ENCODE measurements at regions not wholly inside any gene's neighbourhood (a gene's known extent, or its start where the extent isn't known, plus 50 kb on each side); places are given as distances from the start of the nearest gene placed in this dataset.

- intact Hi-C loops (cut with DNase I) = no loop called here
- TF ChIP-seq POLR2AphosphoS5 (IDR thresholded peaks at IDR 0.05) (no peak), POLR2A (IDR thresholded peaks at IDR 0.05) (no peak)
- TF ChIP-seq, protein P1, sequence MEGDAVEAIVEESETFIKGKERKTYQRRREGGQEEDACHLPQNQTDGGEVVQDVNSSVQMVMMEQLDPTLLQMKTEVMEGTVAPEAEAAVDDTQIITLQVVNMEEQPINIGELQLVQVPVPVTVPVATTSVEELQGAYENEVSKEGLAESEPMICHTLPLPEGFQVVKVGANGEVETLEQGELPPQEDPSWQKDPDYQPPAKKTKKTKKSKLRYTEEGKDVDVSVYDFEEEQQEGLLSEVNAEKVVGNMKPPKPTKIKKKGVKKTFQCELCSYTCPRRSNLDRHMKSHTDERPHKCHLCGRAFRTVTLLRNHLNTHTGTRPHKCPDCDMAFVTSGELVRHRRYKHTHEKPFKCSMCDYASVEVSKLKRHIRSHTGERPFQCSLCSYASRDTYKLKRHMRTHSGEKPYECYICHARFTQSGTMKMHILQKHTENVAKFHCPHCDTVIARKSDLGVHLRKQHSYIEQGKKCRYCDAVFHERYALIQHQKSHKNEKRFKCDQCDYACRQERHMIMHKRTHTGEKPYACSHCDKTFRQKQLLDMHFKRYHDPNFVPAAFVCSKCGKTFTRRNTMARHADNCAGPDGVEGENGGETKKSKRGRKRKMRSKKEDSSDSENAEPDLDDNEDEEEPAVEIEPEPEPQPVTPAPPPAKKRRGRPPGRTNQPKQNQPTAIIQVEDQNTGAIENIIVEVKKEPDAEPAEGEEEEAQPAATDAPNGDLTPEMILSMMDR (IDR thresholded peaks at IDR 0.05) = no peak
- no peaks in the 10 kb centered on the region for H3K36me3 ChIP-seq
- H3K27me3 ChIP-seq (replicated peaks; ENCODE audit: insufficient read depth) = no peaks in the 10 kb centered on the region
- H3K4me1 ChIP-seq (replicated peaks) = no peaks in the 10 kb centered on the region
- no peak for DNase-seq (ENCODE audit: low spot score)
- WGBS = 94% methylated on average over 10 of the region's 10 CpGs
- no peak overlapping the region for H3K27ac ChIP-seq
- H3K4me3 ChIP-seq = no peak overlapping the region
- H3K9me3 ChIP-seq = no peaks in the 10 kb centered on the region
These were observed 143.4 kb downstream of the PXDC1 start for GRCh38 chr6:3608159-3608558.

DNA sequence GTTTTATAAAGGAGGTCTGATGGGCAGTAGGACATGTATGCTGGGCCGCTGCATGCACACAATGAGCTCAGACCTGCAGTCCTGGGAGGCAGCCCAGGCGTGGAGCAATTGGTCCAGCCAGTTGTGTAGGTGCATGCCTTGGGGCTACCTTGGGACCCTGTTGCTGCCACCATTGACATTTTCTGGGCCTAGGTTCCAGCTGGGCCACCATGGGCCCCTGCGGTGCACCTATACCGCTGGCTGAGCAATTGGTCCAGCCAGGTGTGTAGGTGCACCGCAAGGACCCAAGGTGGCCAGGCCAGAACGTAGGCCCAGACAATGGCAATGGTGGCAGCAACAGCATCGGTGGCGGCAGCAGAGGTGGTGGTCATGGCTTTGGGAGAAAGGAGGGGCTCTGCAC is 143.9 kb downstream of the PXDC1 start:
- DNase-seq (ENCODE audit: low spot score) = no peak
- Histone ChIP-seq H3K36me3 (no peaks in the 10 kb centered on the region), H3K27me3 (replicated peaks; ENCODE audit: insufficient read depth) (no peaks in the 10 kb centered on the region), H3K4me3 (no peak overlapping the region), H3K9me3 (no peaks in the 10 kb centered on the region), H3K27ac (no peak overlapping the region), H3K4me1 (replicated peaks) (no peaks in the 10 kb centered on the region)
- TF ChIP-seq POLR2AphosphoS5 (IDR thresholded peaks at IDR 0.05) = no peak
- 99% methylated on average over 7 of the region's 8 CpGs for WGBS
- intact Hi-C loops (cut with DNase I) = no loop called here

DNA sequence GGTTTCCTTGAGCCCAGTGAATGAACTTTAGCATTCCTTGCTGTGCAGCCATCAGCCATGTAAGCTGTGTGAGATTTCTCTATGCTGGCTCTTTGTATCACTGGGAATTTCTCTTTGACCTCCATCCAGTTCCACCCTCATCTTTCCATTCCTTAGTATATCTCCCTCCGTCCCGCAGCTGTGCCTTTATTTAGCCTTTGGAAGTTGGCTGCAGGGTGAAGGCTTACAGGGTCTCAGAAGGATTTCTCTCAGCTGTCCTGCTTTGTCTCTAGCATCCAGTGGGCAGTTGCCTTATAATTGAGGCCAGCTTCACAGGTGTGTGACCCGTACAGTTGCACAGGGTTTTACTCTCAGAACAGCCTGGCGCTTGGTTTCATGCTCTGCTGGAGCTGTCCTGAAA is 144.3 kb downstream of the PXDC1 start:
- Histone ChIP-seq H3K9me3 (no peaks in the 10 kb centered on the region), H3K27me3 (replicated peaks; ENCODE audit: insufficient read depth) (no peaks in the 10 kb centered on the region), H3K4me3 (no peak overlapping the region), H3K4me1 (replicated peaks) (no peaks in the 10 kb centered on the region), H3K27ac (no peak overlapping the region), H3K36me3 (no peaks in the 10 kb centered on the region)
- TF ChIP-seq, protein P1 (IDR thresholded peaks at IDR 0.05) = no peak
- no peak for TF ChIP-seq POLR2A (IDR thresholded peaks at IDR 0.05)
- no peak for TF ChIP-seq POLR2AphosphoS5 (IDR thresholded peaks at IDR 0.05)
- DNase-seq (ENCODE audit: low spot score) = no peak
- intact Hi-C loops (cut with DNase I) = no loop called here
- WGBS = 97% methylated on average over 4 of the region's 4 CpGs

- H3K36me3 ChIP-seq = no peaks in the 10 kb centered on the region
- WGBS = 98% methylated on average over 5 of the region's 5 CpGs
- H3K4me1 ChIP-seq (replicated peaks) = no peaks in the 10 kb centered on the region
- intact Hi-C loops (cut with DNase I) = no loop called here
- TF ChIP-seq, protein P1 (IDR thresholded peaks at IDR 0.05) = no peak
- TF ChIP-seq POLR2A (IDR thresholded peaks at IDR 0.05) (no peak), POLR2AphosphoS5 (IDR thresholded peaks at IDR 0.05) (no peak)
- H3K9me3 ChIP-seq = no peaks in the 10 kb centered on the region
- H3K4me3 ChIP-seq = no peak overlapping the region
- H3K27me3 ChIP-seq (replicated peaks; ENCODE audit: insufficient read depth) = no peaks in the 10 kb centered on the region
- no peak for DNase-seq (ENCODE audit: low spot score)
- H3K27ac ChIP-seq = no peak overlapping the region
These were observed 146.7 kb upstream of the SLC22A23 start for GRCh38 chr6:3603340-3604130.

DNA sequence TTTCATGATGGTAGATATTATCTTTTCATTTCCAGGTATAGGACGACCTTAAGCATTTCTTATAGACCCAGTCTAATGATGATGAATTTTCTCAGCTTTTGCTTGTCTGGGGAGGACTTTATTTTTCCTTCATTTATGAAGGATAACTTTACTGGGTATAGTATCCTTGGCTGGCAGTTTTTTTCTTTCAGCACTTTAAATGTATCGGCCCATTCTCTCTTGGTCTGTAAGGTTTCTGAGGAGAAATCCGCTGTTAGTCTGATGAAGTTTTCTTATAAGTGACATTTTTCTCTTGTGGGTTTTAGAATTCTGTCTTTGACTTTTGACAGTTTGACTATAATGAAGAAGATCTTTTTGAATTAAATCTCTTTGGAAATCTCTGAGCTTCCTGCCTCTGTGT is 144.7 kb upstream of the SLC22A23 start:
- Histone ChIP-seq H3K27me3 (replicated peaks; ENCODE audit: insufficient read depth) (no peaks in the 10 kb centered on the region), H3K27ac (no peak overlapping the region), H3K36me3 (no peaks in the 10 kb centered on the region), H3K4me1 (replicated peaks) (no peaks in the 10 kb centered on the region), H3K9me3 (no peaks in the 10 kb centered on the region), H3K4me3 (no peak overlapping the region)
- TF ChIP-seq POLR2A (IDR thresholded peaks at IDR 0.05) (no peak), POLR2AphosphoS5 (IDR thresholded peaks at IDR 0.05) (no peak)
- TF ChIP-seq, protein P1 (IDR thresholded peaks at IDR 0.05) = no peak
- no peak for DNase-seq (ENCODE audit: low spot score)
- 97% methylated on average over 3 of the region's 3 CpGs for WGBS
- intact Hi-C loops (cut with DNase I) = no loop called here

Measured in prostate gland (tissue), 2 donors.